ENCODE measurements at regions not wholly inside any gene's neighbourhood (a gene's known extent, or its start where the extent isn't known, plus 50 kb on each side); places are given as distances from the start of the nearest gene placed in this dataset.

GRCh38 chr18:28494151-28494550 is 317.2 kb upstream of the CDH2 start:
- TF ChIP-seq CTCF (IDR thresholded peaks at IDR 0.05) (no peak), ZFX (IDR thresholded peaks at IDR 0.05; ENCODE audit: borderline replicate concordance) (no peak)
